Ascending aorta (tissue), 2 donors: ENCODE measurements at regions not wholly inside any gene's neighbourhood (a gene's known extent, or its start where the extent isn't known, plus 50 kb on each side); places are given as distances from the start of the nearest gene placed in this dataset.

Experiments used
- DNase-seq, 2 donors: peaks; one replicate each; pipeline ENCODE4 v3.0.0-alpha.2; 2019; ENCODE audit warnings: low spot score in 2 of 2
- H3K27ac ChIP-seq, 2 donors: fragments of 200-600 bp; sonication (generic); one replicate each; pipeline ENCODE4 v1.5.1; 2016 to 2017; ENCODE audit warnings: mild to moderate bottlenecking in 1 of 2
- H3K27me3 ChIP-seq: fragments of 200-600 bp; sonication (generic); one replicate; pipeline ENCODE4 v1.5.1; 2017
- H3K36me3 ChIP-seq, 2 donors: fragments of 200-600 bp; sonication (generic); one replicate each; pipeline ENCODE4 v1.5.1; 2016
- H3K4me1 ChIP-seq, 2 donors: fragments of 200-600 bp; sonication (generic); one replicate each; pipeline ENCODE4 v1.5.1; 2016 to 2017; ENCODE audit warnings: mild to moderate bottlenecking in 1 of 2
- H3K4me3 ChIP-seq, 2 donors: fragments of 200-600 bp; sonication (generic); one replicate each; pipeline ENCODE4 v1.5.1; 2016 to 2017; ENCODE audit warnings: mild to moderate bottlenecking in 1 of 2
- H3K9me3 ChIP-seq, 2 donors: fragments of 200-600 bp; sonication (generic); one replicate each; pipeline ENCODE4 v1.5.1; 2016
- CTCF ChIP-seq, 3 experiments: fragments of 200-600 bp in 2 of 3; fragments of 450-650 bp in 1 of 3; sonication (generic) in 2 of 3; IDR thresholded peaks; one replicate each; pipeline ENCODE4 v1.5.1; 2016 to 2019; ENCODE audit warnings: antibody characterized with exemption in 3 of 3, mild to moderate bottlenecking in 1 of 3, moderate library complexity in 1 of 3
- intact Hi-C: fragments of 100-400 bp; cut with DNase I; formaldehyde crosslinking; loops from one replicate; pipeline ENCODE4 v1.15.1; 2023

DNA sequence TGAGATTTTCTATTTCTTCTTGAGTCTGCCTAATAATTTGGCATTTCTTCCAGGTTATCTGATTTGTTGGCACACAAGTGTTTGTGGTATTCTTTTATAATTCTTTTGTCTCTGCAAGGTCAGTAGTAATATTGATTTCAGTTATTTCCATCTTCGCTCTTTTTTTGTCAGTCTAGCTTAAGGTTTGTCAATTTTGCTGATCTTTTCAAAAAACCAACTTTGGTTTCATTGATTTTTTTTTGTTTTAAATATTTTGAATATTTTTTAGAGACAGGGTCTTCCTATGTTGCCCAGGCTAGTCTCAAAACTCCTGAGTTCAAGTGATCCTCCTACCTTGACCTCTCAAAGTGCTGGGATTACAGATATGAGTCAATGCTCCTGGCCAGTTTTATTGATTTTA, 162.8 kb downstream of the BARX1 start:
- Histone ChIP-seq H3K4me1 (no peaks in the 10 kb centered on the region), H3K9me3 (no peaks in the 10 kb centered on the region), H3K36me3 (no peaks in the 10 kb centered on the region), H3K4me3 (no peak overlapping the region), H3K27me3 (no peaks in the 10 kb centered on the region), H3K27ac (no peak overlapping the region)
- intact Hi-C loops, result no loop called here
- no peak for DNase-seq
- TF ChIP-seq CTCF (IDR thresholded peaks at IDR 0.05), result no peak

GRCh38 chr9:93786204-93786603, 169.0 kb downstream of the BARX1 start:
- H3K27ac ChIP-seq, result no peak overlapping the region
- no peak for TF ChIP-seq CTCF (IDR thresholded peaks at IDR 0.05)

GRCh38 chr9:93776873-93777272, 178.3 kb downstream of the BARX1 start:
- Histone ChIP-seq H3K27ac (no peak overlapping the region), H3K27me3 (no peaks in the 10 kb centered on the region), H3K4me1 (no peaks in the 10 kb centered on the region), H3K9me3 (no peaks in the 10 kb centered on the region), H3K36me3 (no peaks in the 10 kb centered on the region), H3K4me3 (no peak overlapping the region)
- intact Hi-C loops, result no loop called here
- DNase-seq, result no peak
- TF ChIP-seq CTCF (IDR thresholded peaks at IDR 0.05), result no peak

More at GRCh38 chr9:93786204-93786603, 169.0 kb downstream of the BARX1 start:
- Histone ChIP-seq H3K9me3 (peaks cover 0 to 7% of the 10 kb centered on the region in 2 donors), H3K4me3 (no peak overlapping the region), H3K27me3 (no peaks in the 10 kb centered on the region), H3K36me3 (no peaks in the 10 kb centered on the region), H3K4me1 (no peaks in the 10 kb centered on the region)
- DNase-seq, result no peak
- intact Hi-C loops, result no loop called here

GRCh38 chr9:93776256-93776655, 178.9 kb downstream of the BARX1 start:
- no peaks in the 10 kb centered on the region for H3K9me3 ChIP-seq
- no peak for DNase-seq
- intact Hi-C loops, result no loop called here
- no peak overlapping the region for H3K4me3 ChIP-seq
- H3K4me1 ChIP-seq, result no peaks in the 10 kb centered on the region
- no peak for TF ChIP-seq CTCF (IDR thresholded peaks at IDR 0.05)
- H3K36me3 ChIP-seq, result no peaks in the 10 kb centered on the region
- H3K27me3 ChIP-seq, result no peaks in the 10 kb centered on the region
- H3K27ac ChIP-seq, result no peak overlapping the region

GRCh38 chr9:93774331-93775102, 180.6 kb downstream of the BARX1 start:
- TF ChIP-seq CTCF (IDR thresholded peaks at IDR 0.05), result no peak
- Histone ChIP-seq H3K27me3 (no peaks in the 10 kb centered on the region), H3K36me3 (no peaks in the 10 kb centered on the region), H3K4me1 (no peaks in the 10 kb centered on the region), H3K4me3 (no peak overlapping the region), H3K9me3 (no peaks in the 10 kb centered on the region), H3K27ac (no peak overlapping the region)
- intact Hi-C loops, result no loop called here
- no peak for DNase-seq
